ENCODE measurements at regions not wholly inside any gene's neighbourhood (a gene's known extent, or its start where the extent isn't known, plus 50 kb on each side); places are given as distances from the start of the nearest gene placed in this dataset.

- Histone ChIP-seq H3K79me2 (ENCODE audit: control insufficient read depth in 1 of 2, insufficient read depth in 2 of 2, low read length in 2 of 2) (no peaks in the 10 kb centered on the region), H3K18ac (ENCODE audit: extremely low read depth, low read length) (no peak overlapping the region), H2BK120ac (replicated peaks; ENCODE audit: low read depth, low read length) (no peak overlapping the region), H3K4ac (replicated peaks; ENCODE audit: insufficient read length, low read depth, low read length) (no peak overlapping the region), H3K23ac (ENCODE audit: insufficient read length) (no peak overlapping the region), H3K14ac (ENCODE audit: insufficient read length) (no peak overlapping the region), H3K4me2 (ENCODE audit: insufficient read depth in 1 of 2, low read depth in 2 of 2, low read length in 2 of 2) (no peak overlapping the region), H3K56ac (replicated peaks; ENCODE audit: insufficient read length, low read depth, low read length) (no peak overlapping the region), H2BK15ac (ENCODE audit: low read length) (no peak overlapping the region), H2BK5ac (ENCODE audit: low read depth, low read length) (no peak overlapping the region), H3K4me1 (replicated peaks in 1 of 4; ENCODE audit: control insufficient read depth in 3 of 4, insufficient read depth in 4 of 4, low read length in 3 of 4) (peaks cover 0 to 2% (median 0%) of the 10 kb centered on the region in 4 experiments; a peak in 4 of 7 replicates), H2AK5ac (ENCODE audit: low read depth, low read length) (no peak overlapping the region), H4K91ac (replicated peaks; ENCODE audit: insufficient read length, low read length) (no peak overlapping the region), H3K36me3 (ENCODE audit: control insufficient read depth in 2 of 4, insufficient read depth in 4 of 4, low read length in 3 of 4) (no peaks in the 10 kb centered on the region), H3K4me3 (ENCODE audit: extremely low read depth in 1 of 4, insufficient read depth in 2 of 4, low read depth in 3 of 4, low read length in 4 of 4) (no peak overlapping the region), H3K27ac (ENCODE audit: low read depth, low read length) (no peak overlapping the region), H2BK20ac (ENCODE audit: low read length) (no peak overlapping the region), H2AFZ (ENCODE audit: low read length) (no peak overlapping the region), H3K9ac (replicated peaks in 1 of 4; ENCODE audit: extremely low read depth in 1 of 4, low read depth in 3 of 4, low read length in 3 of 4) (no peak overlapping the region), H4K20me1 (replicated peaks in 1 of 2; ENCODE audit: control insufficient read depth in 1 of 2, insufficient read depth in 2 of 2, low read length in 2 of 2) (no peaks in the 10 kb centered on the region), H2BK12ac (ENCODE audit: low read depth, low read length) (no peak overlapping the region), H4K5ac (ENCODE audit: insufficient read length, low read depth, low read length) (no peak overlapping the region), H3K23me2 (ENCODE audit: low read depth, low read length) (peaks cover 3% of the 10 kb centered on the region; the same call in 1 of the 2 replicates), H3K27me3 (replicated peaks in 1 of 4; ENCODE audit: control insufficient read depth in 3 of 4, extremely low read depth in 1 of 4, insufficient read depth in 3 of 4, low read length in 3 of 4) (no peaks in the 10 kb centered on the region; a peak in 1 of 7 replicates), H4K8ac (ENCODE audit: extremely low read depth, insufficient read depth, low read length) (no peak overlapping the region), H3K9me3 (ENCODE audit: insufficient read depth in 2 of 2, low read depth in 1 of 2, low read length in 1 of 2) (no peaks in the 10 kb centered on the region), H3K79me1 (ENCODE audit: low read depth, low read length) (no peaks in the 10 kb centered on the region)
- CTCF ChIA-PET (ENCODE audit: partially characterized antibody): interaction anchor here (0.5 to 1.7 kb wide), 2 partner anchors 16 to 45 kb away, joined by 4 read pairs; no protein-coding TSS in a partner anchor
- DNase-seq (ENCODE audit: low read depth in 1 of 2, low spot score in 2 of 2) (no peak), FAIRE-seq (no peak)
- TF ChIP-seq BCL11A (IDR thresholded peaks at IDR 0.05; ENCODE audit: low read depth in 2 of 2, low read length in 2 of 2) (no peak), MAFK (IDR thresholded peaks at IDR 0.05; ENCODE audit: low read depth, low read length) (no peak), MAX (IDR thresholded peaks at IDR 0.05) (no peak), SIRT6 (IDR thresholded peaks at IDR 0.05; ENCODE audit: low read length) (no peak), ASH2L (IDR thresholded peaks at IDR 0.05; ENCODE audit: low read length) (no peak), CTBP2 (IDR thresholded peaks at IDR 0.05; ENCODE audit: borderline replicate concordance, insufficient read depth, insufficient read length, low read length) (no peak)
- POLR2A ChIA-PET (ENCODE audit: partially characterized antibody): no interaction called here
- 90% methylated on average over 3 of the region's 3 CpGs; no CpG with 5 or more reads in 1 of the 2 experiments for WGBS, 2 experiments (ENCODE audit: extremely low coverage in 1 of 2, insufficient coverage in 1 of 2, insufficient read length in 1 of 2, insufficient replicate concordance in 2 of 2, low coverage in 1 of 2, low lambda C conversion rate in 2 of 2, missing lambda C conversion rate in 1 of 2)
Measured at GRCh38 chr1:17878837-17879236, 123.7 kb downstream of the ACTL8 start.
